Muscle layer of duodenum (tissue), 2 donors: ENCODE measurements at regions not wholly inside any gene's neighbourhood (a gene's known extent, or its start where the extent isn't known, plus 50 kb on each side); places are given as distances from the start of the nearest gene placed in this dataset.

ENCODE experiments used
- H3K27ac ChIP-seq: one replicate; pipeline ENCODE4 v1.7.0; 2013; ENCODE audit warnings: mild to moderate bottlenecking, low read length
- H3K27me3 ChIP-seq: one replicate; pipeline ENCODE4 v1.7.0; 2013; ENCODE audit warnings: low read depth, mild to moderate bottlenecking, control low read depth, low read length
- H3K36me3 ChIP-seq, 2 donors: one replicate each; pipeline ENCODE4 v1.7.0; 2013; ENCODE audit warnings: low read length in 2 of 2, control low read depth in 1 of 2, mild to moderate bottlenecking in 1 of 2; ENCODE audit not compliant: insufficient read depth in 2 of 2, control insufficient read depth in 1 of 2
- H3K4me1 ChIP-seq, 2 donors: one replicate each; pipeline ENCODE4 v1.7.0; 2013; ENCODE audit warnings: low read length in 2 of 2, mild to moderate bottlenecking in 2 of 2, control low read depth in 1 of 2, moderate library complexity in 1 of 2; ENCODE audit not compliant: insufficient read depth in 2 of 2, control insufficient read depth in 1 of 2
- H3K4me3 ChIP-seq, 2 donors: one replicate each; pipeline ENCODE4 v1.7.0; 2013; ENCODE audit warnings: low read length in 2 of 2, low read depth in 1 of 2, mild to moderate bottlenecking in 1 of 2
- H3K9me3 ChIP-seq, 2 donors: one replicate each; pipeline ENCODE4 v1.7.0; 2013; ENCODE audit warnings: low read length in 2 of 2, control low read depth in 1 of 2, mild to moderate bottlenecking in 1 of 2; ENCODE audit not compliant: control insufficient read depth in 1 of 2
- donor health status: healthy.

- no peak overlapping the region for H3K4me3 ChIP-seq
- H3K4me1 ChIP-seq, result no peaks in the 10 kb centered on the region
- no peaks in the 10 kb centered on the region for H3K27me3 ChIP-seq
- H3K9me3 ChIP-seq, result peaks cover 0 to 7% of the 10 kb centered on the region in 2 donors
- no peaks in the 10 kb centered on the region for H3K36me3 ChIP-seq
- H3K27ac ChIP-seq, result no peak overlapping the region
Observed at GRCh38 chr10:129151281-129151680, 315.8 kb upstream of the MGMT start.

DNA sequence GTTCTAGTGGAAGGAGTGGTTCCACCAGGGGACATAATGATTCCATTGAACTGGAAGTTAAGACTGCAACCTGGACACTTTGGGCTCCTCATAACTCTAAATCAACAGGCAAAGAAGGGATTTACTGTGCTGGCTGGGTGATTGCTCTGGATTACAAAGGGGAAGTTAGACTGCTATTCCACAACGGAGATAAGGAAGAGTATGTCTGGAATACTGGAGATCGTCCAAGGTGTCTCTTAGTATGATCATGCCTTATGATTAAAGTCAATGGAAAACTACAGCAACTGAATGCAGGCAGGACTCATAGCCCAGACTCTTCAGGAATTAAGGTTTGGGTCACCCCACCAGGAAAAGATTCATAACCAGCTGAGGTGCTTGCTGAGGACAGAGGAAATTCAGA lies 310.6 kb upstream of the MGMT start:
- H3K9me3 ChIP-seq, result peaks cover 0 to 16% of the 10 kb centered on the region in 2 donors
- no peaks in the 10 kb centered on the region for H3K27me3 ChIP-seq
- no peak overlapping the region for H3K27ac ChIP-seq
- H3K4me1 ChIP-seq, result no peaks in the 10 kb centered on the region
- no peaks in the 10 kb centered on the region for H3K36me3 ChIP-seq
- H3K4me3 ChIP-seq, result no peak overlapping the region

GRCh38 chr10:129157185-129157584 lies 309.9 kb upstream of the MGMT start:
- no peak overlapping the region for H3K4me3 ChIP-seq
- H3K9me3 ChIP-seq, result peaks cover 0 to 16% of the 10 kb centered on the region in 2 donors
- H3K4me1 ChIP-seq, result no peaks in the 10 kb centered on the region
- H3K27ac ChIP-seq, result no peak overlapping the region
- no peaks in the 10 kb centered on the region for H3K27me3 ChIP-seq
- H3K36me3 ChIP-seq, result no peaks in the 10 kb centered on the region

GRCh38 chr10:129161150-129161549 lies 305.9 kb upstream of the MGMT start:
- no peaks in the 10 kb centered on the region for H3K36me3 ChIP-seq

DNA sequence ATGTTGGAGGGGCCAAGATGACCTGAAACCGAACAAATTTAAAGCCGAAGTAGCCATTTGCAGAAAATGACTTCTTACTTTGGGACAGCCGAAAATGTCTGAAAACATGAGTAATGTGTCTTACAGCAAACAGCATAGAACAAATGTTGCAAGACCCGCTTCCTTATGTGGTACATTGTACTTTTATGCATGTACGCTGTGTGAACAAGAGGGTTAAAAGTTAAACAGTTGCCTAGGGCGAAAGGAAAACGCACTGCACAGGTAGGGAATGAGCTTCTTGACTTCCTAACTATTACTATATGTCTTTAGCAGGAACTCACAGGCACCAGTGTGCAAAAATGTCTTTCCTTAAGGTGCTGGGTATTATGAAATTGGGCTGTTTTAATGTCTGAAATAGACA lies 303.5 kb upstream of the MGMT start:
- Histone ChIP-seq H3K4me3 (no peak overlapping the region), H3K4me1 (no peaks in the 10 kb centered on the region), H3K27me3 (no peaks in the 10 kb centered on the region), H3K36me3 (no peaks in the 10 kb centered on the region), H3K9me3 (no peaks in the 10 kb centered on the region), H3K27ac (no peak overlapping the region)

More at GRCh38 chr10:129161150-129161549, 305.9 kb upstream of the MGMT start:
- H3K27ac ChIP-seq, result no peak overlapping the region
- no peaks in the 10 kb centered on the region for H3K4me1 ChIP-seq
- H3K9me3 ChIP-seq, result peaks cover 0 to 9% of the 10 kb centered on the region in 2 donors
- no peak overlapping the region for H3K4me3 ChIP-seq
- no peaks in the 10 kb centered on the region for H3K27me3 ChIP-seq

- Histone ChIP-seq H3K4me3 (no peak overlapping the region), H3K36me3 (no peaks in the 10 kb centered on the region), H3K27ac (no peak overlapping the region), H3K4me1 (no peaks in the 10 kb centered on the region), H3K27me3 (no peaks in the 10 kb centered on the region), H3K9me3 (no peaks in the 10 kb centered on the region)
Observed at GRCh38 chr10:129165076-129165720, 301.8 kb upstream of the MGMT start.

- Histone ChIP-seq H3K9me3 (no peaks in the 10 kb centered on the region), H3K4me1 (no peaks in the 10 kb centered on the region), H3K27ac (no peak overlapping the region), H3K4me3 (no peak overlapping the region), H3K36me3 (no peaks in the 10 kb centered on the region), H3K27me3 (no peaks in the 10 kb centered on the region)
Observed at GRCh38 chr10:129165770-129166169, 301.3 kb upstream of the MGMT start.

DNA sequence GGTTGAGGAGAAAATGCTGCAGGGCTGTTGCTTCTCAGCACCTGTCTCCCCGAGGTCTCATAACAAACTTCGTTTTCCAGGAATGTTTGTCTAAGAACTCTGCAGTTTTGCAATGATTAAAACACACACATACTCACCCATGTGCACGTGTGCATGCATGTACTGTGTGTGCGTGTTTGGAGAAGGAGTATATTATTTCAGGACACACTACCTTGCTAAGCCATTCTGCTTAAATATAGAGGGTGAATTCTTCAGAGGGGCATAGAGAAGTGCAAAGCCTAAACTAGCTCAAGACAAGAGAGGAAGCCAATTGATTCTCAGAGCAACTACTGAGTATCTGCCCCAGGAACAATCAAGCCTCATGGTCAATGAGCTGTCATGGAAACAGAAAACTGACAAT lies 298.4 kb upstream of the MGMT start:
- no peak overlapping the region for H3K27ac ChIP-seq
- H3K4me1 ChIP-seq, result no peaks in the 10 kb centered on the region
- H3K9me3 ChIP-seq, result no peaks in the 10 kb centered on the region
- no peaks in the 10 kb centered on the region for H3K36me3 ChIP-seq
- H3K27me3 ChIP-seq, result no peaks in the 10 kb centered on the region
- H3K4me3 ChIP-seq, result no peak overlapping the region

- Histone ChIP-seq H3K4me1 (no peaks in the 10 kb centered on the region), H3K27ac (no peak overlapping the region), H3K9me3 (no peaks in the 10 kb centered on the region), H3K4me3 (no peak overlapping the region), H3K36me3 (no peaks in the 10 kb centered on the region), H3K27me3 (no peaks in the 10 kb centered on the region)
Observed at GRCh38 chr10:129169115-129169514, 297.9 kb upstream of the MGMT start.

DNA sequence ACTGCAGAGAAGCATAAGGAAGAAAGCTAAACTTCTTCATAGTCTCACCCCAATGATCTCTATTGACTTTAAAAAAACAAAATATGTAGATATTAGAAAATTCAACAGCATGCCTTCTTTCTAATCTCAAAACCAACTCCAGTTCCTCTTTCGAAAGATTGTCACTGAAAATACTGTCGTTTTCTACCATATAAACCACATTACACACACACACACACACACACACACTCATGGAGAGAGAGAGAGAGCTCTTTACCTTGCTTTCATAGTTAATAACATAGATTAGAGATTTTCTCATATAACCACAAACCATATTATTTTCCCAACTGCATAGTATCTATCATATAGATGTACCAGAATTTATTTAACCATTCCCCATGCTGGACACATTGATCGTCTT lies 296.2 kb upstream of the MGMT start:
- Histone ChIP-seq H3K9me3 (no peaks in the 10 kb centered on the region), H3K27ac (no peak overlapping the region), H3K4me3 (no peak overlapping the region), H3K4me1 (no peaks in the 10 kb centered on the region), H3K36me3 (no peaks in the 10 kb centered on the region), H3K27me3 (no peaks in the 10 kb centered on the region)

- H3K4me1 ChIP-seq, result no peaks in the 10 kb centered on the region
- H3K36me3 ChIP-seq, result no peaks in the 10 kb centered on the region
- no peaks in the 10 kb centered on the region for H3K9me3 ChIP-seq
- H3K4me3 ChIP-seq, result no peak overlapping the region
- no peak overlapping the region for H3K27ac ChIP-seq
- no peaks in the 10 kb centered on the region for H3K27me3 ChIP-seq
Observed at GRCh38 chr10:129171812-129172211, 295.2 kb upstream of the MGMT start.
